Prostate gland (tissue), 2 donors: ENCODE measurements at regions not wholly inside any gene's neighbourhood (a gene's known extent, or its start where the extent isn't known, plus 50 kb on each side); places are given as distances from the start of the nearest gene placed in this dataset.

Source experiments
- DNase-seq: peaks from one replicate; pipeline ENCODE4 v3.0.0-alpha.2; 2019; ENCODE audit warnings: low spot score
- H3K27ac ChIP-seq, 2 donors: fragments of 200-600 bp; sonication (generic); 2 replicates each; pipeline ENCODE4 v1.5.1; 2017 to 2019
- H3K27me3 ChIP-seq: fragments of 200-600 bp; sonication (generic); replicated peaks from 2 replicates; pipeline ENCODE4 v1.5.1; 2019; ENCODE audit not compliant: insufficient read depth
- H3K36me3 ChIP-seq, 2 donors: fragments of 200-600 bp; sonication (generic); 1 replicate in 1 of 2; 2 replicates in 1 of 2; pipeline versions ENCODE4 v1.5.1 to v1.8.1; 2017 to 2019
- H3K4me1 ChIP-seq: fragments of 200-600 bp; sonication (generic); replicated peaks from 2 replicates; pipeline ENCODE4 v1.5.1; 2019
- H3K4me3 ChIP-seq, 2 donors: fragments of 200-600 bp; sonication (generic); 2 replicates each; pipeline ENCODE4 v1.5.1; 2017 to 2019
- H3K9me3 ChIP-seq: fragments of 200-600 bp; sonication (generic); 2 replicates; pipeline ENCODE4 v1.5.1; 2017
- CTCF ChIP-seq, 4 experiments: fragments of 200-600 bp in 2 of 4; fragments of 450-650 bp in 2 of 4; sonication (generic) in 2 of 4; IDR thresholded peaks; 1 replicate in 3 of 4; 2 replicates in 1 of 4; pipeline ENCODE4 v1.5.1; 2016 to 2019; ENCODE audit warnings: antibody characterized with exemption in 4 of 4, mild to moderate bottlenecking in 2 of 4, moderate library complexity in 2 of 4
- POLR2A ChIP-seq: fragments of 450-650 bp; IDR thresholded peaks from one replicate; pipeline ENCODE4 v1.6.1; 2016; ENCODE audit warnings: antibody characterized with exemption, mild to moderate bottlenecking
- POLR2AphosphoS5 ChIP-seq: sonication (generic); formaldehyde crosslinking; IDR thresholded peaks from one replicate; pipeline ENCODE4 v1.6.1; 2017; ENCODE audit warnings: antibody characterized with exemption
- WGBS: methylation state at CpG from one replicate; pipeline ENCODE4 v1.1.5; 2018; 5-methylcytosine and 5-hydroxymethylcytosine counted together
- intact Hi-C: fragments of 100-400 bp; cut with DNase I; formaldehyde crosslinking; loops from one replicate; pipeline ENCODE4 v1.14.2; 2022

GRCh38 chr1:226792368-226792767 lies 53.3 kb upstream of the ITPKB start:
- no peaks in the 10 kb centered on the region for H3K36me3 ChIP-seq
- H3K4me3 ChIP-seq = no peak overlapping the region
- H3K27me3 ChIP-seq = no peaks in the 10 kb centered on the region
- no peak for TF ChIP-seq POLR2A
- no peak for TF ChIP-seq CTCF (IDR thresholded peaks at IDR 0.05)
- TF ChIP-seq POLR2AphosphoS5 = no peak
- 90% methylated on average over 1 of the region's 1 CpG for WGBS
- DNase-seq = no peak
- no peaks in the 10 kb centered on the region for H3K9me3 ChIP-seq
- intact Hi-C loops = no loop called here
- no peak overlapping the region for H3K27ac ChIP-seq
- no peaks in the 10 kb centered on the region for H3K4me1 ChIP-seq

- no peak for DNase-seq
- H3K4me3 ChIP-seq = no peak overlapping the region
- WGBS = 83% methylated on average over 6 of the region's 6 CpGs
These were observed 51.6 kb upstream of the ITPKB start for GRCh38 chr1:226790545-226791181.

DNA sequence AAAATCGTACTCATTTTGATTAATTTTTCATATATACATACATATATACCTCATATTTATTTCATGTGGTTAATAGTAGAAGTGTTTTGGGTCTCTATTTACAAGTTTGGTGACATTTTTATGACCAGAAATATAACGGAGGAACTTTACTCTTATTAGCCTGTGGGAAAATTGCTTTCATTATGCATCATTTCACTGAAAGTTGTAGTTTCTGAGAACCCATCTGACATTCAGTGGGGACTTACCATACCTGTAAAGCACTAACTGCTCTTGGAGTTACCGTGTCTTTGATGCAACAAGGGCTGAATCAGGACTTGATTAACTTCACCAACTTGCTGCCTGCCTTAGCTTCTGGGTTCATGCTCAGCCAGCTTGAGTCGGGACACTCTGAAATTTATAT lies 49.9 kb upstream of the ITPKB start:
- intact Hi-C loops = no loop called here
- TF ChIP-seq POLR2A (no peak), POLR2AphosphoS5 (no peak), CTCF (IDR thresholded peaks at IDR 0.05) (no peak)
- H3K4me1 ChIP-seq = no peaks in the 10 kb centered on the region
- no peak overlapping the region for H3K27ac ChIP-seq
- H3K9me3 ChIP-seq = no peaks in the 10 kb centered on the region
- no peak overlapping the region for H3K4me3 ChIP-seq
- H3K27me3 ChIP-seq = no peaks in the 10 kb centered on the region
- 70% methylated on average over 4 of the region's 4 CpGs for WGBS
- H3K36me3 ChIP-seq = no peaks in the 10 kb centered on the region
- no peak for DNase-seq

More at GRCh38 chr1:226790545-226791181, 51.6 kb upstream of the ITPKB start:
- Histone ChIP-seq H3K27ac (no peak overlapping the region), H3K36me3 (no peaks in the 10 kb centered on the region), H3K9me3 (no peaks in the 10 kb centered on the region), H3K4me1 (no peaks in the 10 kb centered on the region), H3K27me3 (no peaks in the 10 kb centered on the region)
- intact Hi-C loops = no loop called here
- TF ChIP-seq POLR2AphosphoS5 (no peak), POLR2A (no peak), CTCF (IDR thresholded peaks at IDR 0.05) (no peak)
